SK-N-SH (cell line): ENCODE measurements at regions not wholly inside any gene's neighbourhood (a gene's known extent, or its start where the extent isn't known, plus 50 kb on each side); places are given as distances from the start of the nearest gene placed in this dataset.

ENCODE experiments used
- CTCF ChIP-seq: fragments of 200-600 bp; sonication (generic); IDR thresholded peaks from 2 replicates; pipeline ENCODE4 v1.6.1; 2017; ENCODE audit warnings: antibody characterized with exemption, mild to moderate bottlenecking, moderate library complexity
- EZH2phosphoT487 ChIP-seq: fragments of 200-600 bp; sonication (generic); IDR thresholded peaks from 2 replicates; pipeline ENCODE4 v1.6.1; 2017; ENCODE audit warnings: low read depth, mixed run types, mild to moderate bottlenecking, antibody characterized with exemption, moderate library complexity, borderline replicate concordance
- FOSL2 ChIP-seq: IDR thresholded peaks from 2 replicates; pipeline ENCODE4 v1.4.0; 2012; ENCODE audit warnings: low read depth, mild to moderate bottlenecking, moderate library complexity, borderline replicate concordance
- GABPA ChIP-seq: IDR thresholded peaks from 2 replicates; pipeline ENCODE4 v1.4.0; 2012; ENCODE audit warnings: low read depth, mild to moderate bottlenecking
- PBX3 ChIP-seq: IDR thresholded peaks from 2 replicates; pipeline ENCODE4; 2012
- RCOR1 ChIP-seq: fragments of 150-350 bp; IDR thresholded peaks from 2 replicates; pipeline ENCODE4 v1.6.1; 2017; ENCODE audit warnings: antibody characterized with exemption, low read length
- RXRA ChIP-seq: IDR thresholded peaks from 2 replicates; pipeline ENCODE4 v1.4.0; 2012; ENCODE audit warnings: low read depth, mild to moderate bottlenecking, borderline replicate concordance
- SIN3A ChIP-seq: IDR thresholded peaks from 2 replicates; pipeline ENCODE4 v1.6.1; 2012; ENCODE audit warnings: low read depth, mild to moderate bottlenecking, low read length, moderate library complexity, borderline replicate concordance
- TAF1 ChIP-seq: IDR thresholded peaks from 2 replicates; pipeline ENCODE4 v1.6.1; 2012; ENCODE audit warnings: low read depth, mild to moderate bottlenecking, low read length, moderate library complexity, borderline replicate concordance
- TCF12 ChIP-seq: IDR thresholded peaks from 2 replicates; pipeline ENCODE4 v1.4.0; 2012

- no peak for TF ChIP-seq SIN3A
- no peak for TF ChIP-seq CTCF
- TF ChIP-seq PBX3, result no peak
- no peak for TF ChIP-seq TCF12
- TF ChIP-seq RXRA, result no peak
- TF ChIP-seq RCOR1, result no peak
- no peak for TF ChIP-seq GABPA
- no peak for TF ChIP-seq TAF1
- TF ChIP-seq FOSL2, result no peak
- no peak for TF ChIP-seq EZH2phosphoT487
These were observed 401.3 kb upstream of the PDE3A start for GRCh38 chr12:19967001-19967400.
